Breast epithelium (tissue), 3 donors: ENCODE measurements at regions not wholly inside any gene's neighbourhood (a gene's known extent, or its start where the extent isn't known, plus 50 kb on each side); places are given as distances from the start of the nearest gene placed in this dataset.
"Not testable (repeated sequence)": the region's sequence is repeated elsewhere in the genome, so short reads cannot be mapped to it uniquely, and the experiment has no call there.

Experiments used
- POLR2A ChIP-seq: fragments of 450-650 bp; IDR thresholded peaks from one replicate; pipeline ENCODE4 v1.6.1; 2016; ENCODE audit warnings: antibody characterized with exemption, mild to moderate bottlenecking, moderate library complexity
- POLR2AphosphoS5 ChIP-seq, 3 donors: sonication (generic); formaldehyde crosslinking; IDR thresholded peaks; one replicate each; pipeline ENCODE4 v1.6.1; 2017; ENCODE audit warnings: antibody characterized with exemption in 3 of 3
- TF ChIP-seq, protein P1 (sequence below), 3 donors: fragments of 450-650 bp; IDR thresholded peaks; one replicate each; pipeline ENCODE4 v1.5.1; 2016 to 2017; ENCODE audit warnings: antibody characterized with exemption in 3 of 3, mild to moderate bottlenecking in 3 of 3, moderate library complexity in 3 of 3

DNA sequence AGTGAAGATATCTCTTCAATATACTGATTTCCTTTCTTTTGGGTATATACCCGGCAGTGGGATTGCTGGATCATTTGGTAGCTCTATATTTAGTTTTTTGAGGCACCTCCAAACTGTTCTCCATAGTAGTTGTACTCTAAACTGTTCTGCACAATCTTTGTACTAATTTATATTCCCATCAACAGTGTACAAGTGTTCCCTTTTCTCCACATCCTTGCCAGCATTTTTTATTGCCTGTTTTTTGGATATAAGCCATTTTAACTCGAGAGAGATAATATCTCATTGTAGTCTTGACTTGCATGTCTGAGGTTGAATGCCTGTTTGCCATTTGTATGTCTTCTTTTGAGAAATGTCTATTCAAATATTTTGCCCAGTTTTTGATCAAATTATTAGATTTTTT is 1859.4 kb upstream of the C9orf72 start:
- not testable (repeated sequence) for TF ChIP-seq POLR2AphosphoS5 (IDR thresholded peaks at IDR 0.05); POLR2A
- TF ChIP-seq, protein P1, sequence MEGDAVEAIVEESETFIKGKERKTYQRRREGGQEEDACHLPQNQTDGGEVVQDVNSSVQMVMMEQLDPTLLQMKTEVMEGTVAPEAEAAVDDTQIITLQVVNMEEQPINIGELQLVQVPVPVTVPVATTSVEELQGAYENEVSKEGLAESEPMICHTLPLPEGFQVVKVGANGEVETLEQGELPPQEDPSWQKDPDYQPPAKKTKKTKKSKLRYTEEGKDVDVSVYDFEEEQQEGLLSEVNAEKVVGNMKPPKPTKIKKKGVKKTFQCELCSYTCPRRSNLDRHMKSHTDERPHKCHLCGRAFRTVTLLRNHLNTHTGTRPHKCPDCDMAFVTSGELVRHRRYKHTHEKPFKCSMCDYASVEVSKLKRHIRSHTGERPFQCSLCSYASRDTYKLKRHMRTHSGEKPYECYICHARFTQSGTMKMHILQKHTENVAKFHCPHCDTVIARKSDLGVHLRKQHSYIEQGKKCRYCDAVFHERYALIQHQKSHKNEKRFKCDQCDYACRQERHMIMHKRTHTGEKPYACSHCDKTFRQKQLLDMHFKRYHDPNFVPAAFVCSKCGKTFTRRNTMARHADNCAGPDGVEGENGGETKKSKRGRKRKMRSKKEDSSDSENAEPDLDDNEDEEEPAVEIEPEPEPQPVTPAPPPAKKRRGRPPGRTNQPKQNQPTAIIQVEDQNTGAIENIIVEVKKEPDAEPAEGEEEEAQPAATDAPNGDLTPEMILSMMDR (IDR thresholded peaks at IDR 0.05), result not testable (repeated sequence)
